Activated B cell treated with CpG ODN at 0.5 μM for 24 hours (primary cell): ENCODE measurements at regions not wholly inside any gene's neighbourhood (a gene's known extent, or its start where the extent isn't known, plus 50 kb on each side); places are given as distances from the start of the nearest gene placed in this dataset.

Experiments
- ATAC-seq: fragments of 200-7000 bp; cut with Tn5 transposase; one replicate; pipeline ENCODE4 v1.10.0; 2021; ENCODE audit warnings: low read depth, mild to moderate bottlenecking, moderate library complexity
- CTCF ChIA-PET: fragments of 350-600 bp; sonication (Branson Sonifier 250); formaldehyde crosslinking; loops from one replicate; lab custom pipeline; 2021; ENCODE audit warnings: antibody characterized with exemption; lab: Charles Lee
- POLR2A ChIA-PET: fragments of 350-600 bp; sonication (Branson Sonifier 250); formaldehyde crosslinking; loops from one replicate; lab custom pipeline; 2021; ENCODE audit warnings: antibody characterized with exemption; lab: Charles Lee
- DNase-seq: peaks from one replicate; pipeline ENCODE4 v3.0.0; 2022
- H3K27ac Mint-ChIP-seq: one replicate; pipeline ENCODE4 v1.8.0; 2020; ENCODE audit warnings: mixed read lengths
- H3K27me3 Mint-ChIP-seq: one replicate; pipeline ENCODE4 v1.8.0; 2021; ENCODE audit warnings: mixed read lengths
- H3K36me3 Mint-ChIP-seq: one replicate; pipeline ENCODE4 v1.8.0; 2021; ENCODE audit warnings: low read depth, mixed read lengths
- H3K4me1 Mint-ChIP-seq: one replicate; pipeline ENCODE4 v1.8.0; 2021; ENCODE audit warnings: mixed read lengths
- H3K4me3 Mint-ChIP-seq: one replicate; pipeline ENCODE4 v1.8.0; 2020; ENCODE audit warnings: mild to moderate bottlenecking, mixed read lengths
- H3K9me3 Mint-ChIP-seq: one replicate; pipeline ENCODE4 v1.8.0; 2020; ENCODE audit warnings: mixed read lengths
- intact Hi-C: fragments of 100-400 bp; cut with micrococcal nuclease; formaldehyde crosslinking; loops from one replicate; pipeline ENCODE4 v1.15.1; 2024
- TF ChIP-seq, protein P1 (sequence below): fragments of 200-600 bp; IDR thresholded peaks from one replicate; pipeline ENCODE4 v1.8.0; 2022; ENCODE audit warnings: antibody characterized with exemption, mild to moderate bottlenecking

DNA sequence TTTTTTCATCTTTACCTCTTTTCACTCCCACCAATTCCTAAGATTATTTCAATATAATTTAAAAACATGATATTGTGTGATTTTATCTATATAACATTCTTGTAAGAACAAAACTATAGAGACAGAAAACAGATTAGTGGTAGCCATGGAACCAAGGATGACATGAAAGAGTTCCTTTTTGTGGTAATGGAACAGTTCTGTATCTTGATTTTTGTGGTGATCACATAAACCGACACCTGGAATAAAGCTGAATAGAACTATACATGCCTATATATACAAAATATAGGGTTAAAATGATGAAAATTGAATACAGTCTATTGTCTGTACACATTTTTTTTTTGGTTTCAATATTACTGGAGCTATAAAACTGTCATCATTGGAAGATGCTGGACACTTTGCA is 945.4 kb downstream of the SI start:
- Mint-ChIP-seq H3K4me3 (no peak overlapping the region), H3K27ac (no peak overlapping the region), H3K36me3 (no peaks in the 10 kb centered on the region), H3K27me3 (no peaks in the 10 kb centered on the region), H3K9me3 (peaks cover 10% of the 10 kb centered on the region), H3K4me1 (no peaks in the 10 kb centered on the region)
- DNase-seq (no peak), ATAC-seq (no peak)
- TF ChIP-seq, protein P1, sequence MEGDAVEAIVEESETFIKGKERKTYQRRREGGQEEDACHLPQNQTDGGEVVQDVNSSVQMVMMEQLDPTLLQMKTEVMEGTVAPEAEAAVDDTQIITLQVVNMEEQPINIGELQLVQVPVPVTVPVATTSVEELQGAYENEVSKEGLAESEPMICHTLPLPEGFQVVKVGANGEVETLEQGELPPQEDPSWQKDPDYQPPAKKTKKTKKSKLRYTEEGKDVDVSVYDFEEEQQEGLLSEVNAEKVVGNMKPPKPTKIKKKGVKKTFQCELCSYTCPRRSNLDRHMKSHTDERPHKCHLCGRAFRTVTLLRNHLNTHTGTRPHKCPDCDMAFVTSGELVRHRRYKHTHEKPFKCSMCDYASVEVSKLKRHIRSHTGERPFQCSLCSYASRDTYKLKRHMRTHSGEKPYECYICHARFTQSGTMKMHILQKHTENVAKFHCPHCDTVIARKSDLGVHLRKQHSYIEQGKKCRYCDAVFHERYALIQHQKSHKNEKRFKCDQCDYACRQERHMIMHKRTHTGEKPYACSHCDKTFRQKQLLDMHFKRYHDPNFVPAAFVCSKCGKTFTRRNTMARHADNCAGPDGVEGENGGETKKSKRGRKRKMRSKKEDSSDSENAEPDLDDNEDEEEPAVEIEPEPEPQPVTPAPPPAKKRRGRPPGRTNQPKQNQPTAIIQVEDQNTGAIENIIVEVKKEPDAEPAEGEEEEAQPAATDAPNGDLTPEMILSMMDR = no peak
- CTCF ChIA-PET = no interaction called here
- intact Hi-C loops = no loop called here
- POLR2A ChIA-PET = no interaction called here

DNA sequence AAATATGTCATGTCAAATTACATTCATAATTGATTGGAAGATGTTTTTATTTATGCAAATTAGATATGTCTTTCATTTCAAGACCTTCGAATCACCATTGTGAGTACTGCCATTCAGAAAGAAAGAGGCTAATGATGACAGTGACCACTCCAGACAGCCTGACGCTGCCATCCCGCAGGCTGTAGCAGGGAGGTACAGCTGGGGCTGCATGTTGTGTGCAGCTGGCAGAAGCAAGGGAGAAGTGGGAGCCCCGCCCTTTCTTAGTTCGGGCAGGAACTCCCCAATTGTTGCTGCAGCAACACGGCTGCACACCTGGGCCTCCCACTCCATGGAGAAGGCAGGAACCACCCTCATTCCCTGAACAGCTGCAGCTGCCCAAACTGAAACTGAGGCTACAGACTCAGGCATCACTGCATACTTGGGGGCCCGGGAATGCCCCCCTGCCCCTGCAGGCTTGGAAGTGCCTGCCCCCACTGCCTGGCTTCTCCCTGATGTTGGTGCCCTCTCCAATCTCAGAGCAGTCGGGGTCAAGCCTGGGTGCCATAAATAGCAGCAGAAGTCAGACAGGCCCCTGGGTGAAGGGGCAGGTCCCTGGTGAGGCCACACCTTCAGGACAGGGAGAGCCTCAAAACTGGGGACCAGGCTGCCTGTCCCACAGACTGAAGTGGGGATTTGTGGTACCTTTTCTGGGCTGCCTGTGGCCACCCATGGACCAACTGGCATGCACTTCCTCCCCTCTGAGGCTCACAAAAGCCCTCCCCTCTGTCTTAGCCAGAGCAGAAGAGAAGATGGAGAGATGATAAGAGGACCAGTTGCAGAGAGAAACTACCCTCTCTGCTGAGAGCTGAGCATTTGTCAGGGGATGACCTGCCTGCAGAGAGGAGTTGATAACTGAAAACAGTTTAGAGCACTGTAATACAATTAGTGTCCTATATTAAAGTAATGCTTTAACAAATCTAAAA is 964.6 kb downstream of the SI start:
- H3K4me3 Mint-ChIP-seq = no peak overlapping the region
- no peaks in the 10 kb centered on the region for H3K27me3 Mint-ChIP-seq
- ATAC-seq = no peak
- intact Hi-C loops = no loop called here
- no peaks in the 10 kb centered on the region for H3K36me3 Mint-ChIP-seq
- DNase-seq = no peak
- TF ChIP-seq, protein P1 = no peak
- peaks cover 11% of the 10 kb centered on the region for H3K9me3 Mint-ChIP-seq
- H3K4me1 Mint-ChIP-seq = no peaks in the 10 kb centered on the region
- POLR2A ChIA-PET = no interaction called here
- CTCF ChIA-PET = no interaction called here
- no peak overlapping the region for H3K27ac Mint-ChIP-seq

DNA sequence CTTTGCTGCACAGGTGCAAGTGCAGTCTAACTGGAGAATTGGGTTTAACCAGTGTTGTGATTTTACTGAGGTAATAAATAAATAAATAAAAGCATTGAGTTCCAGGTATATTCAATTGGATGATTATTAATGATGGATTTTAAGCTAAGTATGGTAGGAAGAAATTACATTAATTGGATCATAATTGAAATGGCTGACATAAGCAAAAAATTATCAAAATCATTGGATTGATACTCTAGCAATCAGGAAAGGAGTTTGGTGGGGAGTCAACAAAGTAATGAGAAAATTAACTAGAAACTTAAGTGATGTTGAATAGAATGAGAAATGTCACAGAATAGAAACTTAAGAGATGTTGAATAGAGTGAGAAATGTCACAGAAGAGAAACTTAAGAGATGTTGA is 981.9 kb downstream of the SI start:
- POLR2A ChIA-PET = no interaction called here
- Mint-ChIP-seq H3K36me3 (no peaks in the 10 kb centered on the region), H3K9me3 (peaks cover 2% of the 10 kb centered on the region), H3K27me3 (no peaks in the 10 kb centered on the region), H3K4me1 (no peaks in the 10 kb centered on the region), H3K27ac (no peak overlapping the region), H3K4me3 (no peak overlapping the region)
- ATAC-seq = no peak
- intact Hi-C loops = no loop called here
- no peak for DNase-seq
- CTCF ChIA-PET = no interaction called here
- TF ChIP-seq, protein P1 = no peak

DNA sequence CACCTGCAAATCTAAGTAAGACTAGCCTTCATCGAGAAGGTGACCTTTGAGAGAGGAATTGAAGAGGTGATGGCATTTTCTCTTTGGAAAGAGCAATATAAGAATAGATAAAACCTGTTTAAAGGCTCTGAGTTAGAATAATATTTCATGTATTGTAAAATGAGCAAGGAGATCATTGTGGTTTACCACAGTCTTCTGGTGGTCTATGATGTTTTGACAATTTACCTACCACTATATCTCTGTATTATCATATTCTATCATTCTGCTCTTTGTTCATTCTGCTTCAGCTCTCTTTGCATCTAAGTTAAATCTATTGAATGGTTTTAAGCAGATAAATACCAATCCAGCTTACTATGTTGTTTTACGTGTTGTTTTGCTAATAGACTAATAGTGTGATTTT is 982.3 kb downstream of the SI start:
- Mint-ChIP-seq H3K27ac (no peak overlapping the region), H3K4me1 (no peaks in the 10 kb centered on the region), H3K9me3 (peaks cover 2% of the 10 kb centered on the region), H3K27me3 (no peaks in the 10 kb centered on the region), H3K36me3 (no peaks in the 10 kb centered on the region), H3K4me3 (no peak overlapping the region)
- TF ChIP-seq, protein P1 = no peak
- no peak for ATAC-seq
- intact Hi-C loops = no loop called here
- POLR2A ChIA-PET = no interaction called here
- CTCF ChIA-PET = no interaction called here
- no peak for DNase-seq

DNA sequence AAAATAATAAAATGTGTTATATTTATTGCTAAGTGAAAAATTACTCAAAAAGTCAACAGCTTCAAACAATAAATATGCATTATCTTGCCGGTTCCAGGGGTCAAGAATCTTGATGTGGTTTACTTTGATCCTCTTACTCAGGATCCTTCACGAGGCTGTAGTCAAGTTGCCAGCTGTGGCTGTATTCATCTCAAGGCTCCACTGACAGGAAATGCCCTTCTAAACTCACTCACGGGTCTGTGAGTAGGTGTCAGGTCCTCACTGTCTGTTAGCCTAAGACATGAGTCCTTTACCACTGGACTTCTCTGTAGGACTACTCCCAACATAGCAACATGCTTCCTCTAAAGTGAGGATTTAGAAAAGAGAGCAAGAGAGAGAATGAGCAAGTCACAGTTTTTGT is 983.0 kb downstream of the SI start:
- CTCF ChIA-PET = no interaction called here
- no peaks in the 10 kb centered on the region for H3K36me3 Mint-ChIP-seq
- POLR2A ChIA-PET = no interaction called here
- H3K4me3 Mint-ChIP-seq = no peak overlapping the region
- intact Hi-C loops = no loop called here
- ATAC-seq (no peak), DNase-seq (no peak)
- no peaks in the 10 kb centered on the region for H3K4me1 Mint-ChIP-seq
- TF ChIP-seq, protein P1 = no peak
- H3K27ac Mint-ChIP-seq = no peak overlapping the region
- no peaks in the 10 kb centered on the region for H3K27me3 Mint-ChIP-seq
- peaks cover 2% of the 10 kb centered on the region for H3K9me3 Mint-ChIP-seq
